Esophagus squamous epithelium (tissue), 4 donors: ENCODE measurements at regions not wholly inside any gene's neighbourhood (a gene's known extent, or its start where the extent isn't known, plus 50 kb on each side); places are given as distances from the start of the nearest gene placed in this dataset.

Experiments used
- POLR2A ChIP-seq, 4 donors: fragments of 450-650 bp; IDR thresholded peaks; one replicate each; pipeline ENCODE4 v1.6.1; 2017; ENCODE audit warnings: antibody characterized with exemption in 4 of 4, mild to moderate bottlenecking in 4 of 4, moderate library complexity in 3 of 4
- TF ChIP-seq, protein P1 (sequence below), 6 experiments: fragments of 450-650 bp in 4 of 6; fragments of 200-600 bp in 2 of 6; sonication (generic) in 2 of 6; IDR thresholded peaks; one replicate each; pipeline ENCODE4 v1.5.1; 2016 to 2019; ENCODE audit warnings: antibody characterized with exemption in 6 of 6, mild to moderate bottlenecking in 4 of 6, moderate library complexity in 4 of 6

- no peak for TF ChIP-seq POLR2A (IDR thresholded peaks at IDR 0.05)
- TF ChIP-seq, protein P1, sequence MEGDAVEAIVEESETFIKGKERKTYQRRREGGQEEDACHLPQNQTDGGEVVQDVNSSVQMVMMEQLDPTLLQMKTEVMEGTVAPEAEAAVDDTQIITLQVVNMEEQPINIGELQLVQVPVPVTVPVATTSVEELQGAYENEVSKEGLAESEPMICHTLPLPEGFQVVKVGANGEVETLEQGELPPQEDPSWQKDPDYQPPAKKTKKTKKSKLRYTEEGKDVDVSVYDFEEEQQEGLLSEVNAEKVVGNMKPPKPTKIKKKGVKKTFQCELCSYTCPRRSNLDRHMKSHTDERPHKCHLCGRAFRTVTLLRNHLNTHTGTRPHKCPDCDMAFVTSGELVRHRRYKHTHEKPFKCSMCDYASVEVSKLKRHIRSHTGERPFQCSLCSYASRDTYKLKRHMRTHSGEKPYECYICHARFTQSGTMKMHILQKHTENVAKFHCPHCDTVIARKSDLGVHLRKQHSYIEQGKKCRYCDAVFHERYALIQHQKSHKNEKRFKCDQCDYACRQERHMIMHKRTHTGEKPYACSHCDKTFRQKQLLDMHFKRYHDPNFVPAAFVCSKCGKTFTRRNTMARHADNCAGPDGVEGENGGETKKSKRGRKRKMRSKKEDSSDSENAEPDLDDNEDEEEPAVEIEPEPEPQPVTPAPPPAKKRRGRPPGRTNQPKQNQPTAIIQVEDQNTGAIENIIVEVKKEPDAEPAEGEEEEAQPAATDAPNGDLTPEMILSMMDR (IDR thresholded peaks at IDR 0.05): no peak
Measured at GRCh38 chr18:10312326-10313015, 142.0 kb upstream of the APCDD1 start.
